GM18505 (cell line): ENCODE measurements at regions not wholly inside any gene's neighbourhood (a gene's known extent, or its start where the extent isn't known, plus 50 kb on each side); places are given as distances from the start of the nearest gene placed in this dataset.
"Not testable (repeated sequence)": the region's sequence is repeated elsewhere in the genome, so short reads cannot be mapped to it uniquely, and the experiment has no call there.

Experiments
- ATAC-seq: cut with Tn5 transposase; IDR thresholded peaks from one replicate; pipeline ENCODE4 v1.9.1; 2021; ENCODE audit not compliant: unreplicated experiment
- POLR2A ChIP-seq: IDR thresholded peaks from 4 replicates; pipeline ENCODE4 v1.6.1; 2011; ENCODE audit warnings: borderline replicate concordance; ENCODE audit not compliant: insufficient read depth, insufficient read length; ENCODE audit errors: extremely low read depth

GRCh38 chr9:25857147-25857546 lies 178.9 kb upstream of the TUSC1 start:
- no peak for TF ChIP-seq POLR2A
- ATAC-seq, result no peak

GRCh38 chr9:25850803-25851202 lies 172.6 kb upstream of the TUSC1 start:
- TF ChIP-seq POLR2A, result no peak
- ATAC-seq, result no peak

GRCh38 chr9:25845867-25846266 lies 167.6 kb upstream of the TUSC1 start:
- TF ChIP-seq POLR2A, result no peak

GRCh38 chr9:25830381-25830780 lies 152.1 kb upstream of the TUSC1 start:
- TF ChIP-seq POLR2A, result no peak
- no peak for ATAC-seq

More at GRCh38 chr9:25845867-25846266, 167.6 kb upstream of the TUSC1 start:
- no peak for ATAC-seq

- ATAC-seq, result no peak
- TF ChIP-seq POLR2A, result no peak
Measured at GRCh38 chr9:25827626-25828025, 149.4 kb upstream of the TUSC1 start.

- TF ChIP-seq POLR2A, result no peak
Measured at GRCh38 chr9:25816439-25816838, 138.2 kb upstream of the TUSC1 start.

GRCh38 chr9:25814023-25814422 lies 135.8 kb upstream of the TUSC1 start:
- no peak for TF ChIP-seq POLR2A
- ATAC-seq, result no peak

More at GRCh38 chr9:25816439-25816838, 138.2 kb upstream of the TUSC1 start:
- no peak for ATAC-seq

GRCh38 chr9:25813478-25813877 lies 135.2 kb upstream of the TUSC1 start:
- ATAC-seq, result no peak
- TF ChIP-seq POLR2A, result no peak

GRCh38 chr9:25808554-25808953 lies 130.3 kb upstream of the TUSC1 start:
- ATAC-seq, result no peak

GRCh38 chr9:25804856-25805255 lies 126.6 kb upstream of the TUSC1 start:
- no peak for TF ChIP-seq POLR2A
- no peak for ATAC-seq

More at GRCh38 chr9:25808554-25808953, 130.3 kb upstream of the TUSC1 start:
- no peak for TF ChIP-seq POLR2A

- ATAC-seq, result not testable (repeated sequence)
Measured at GRCh38 chr9:25801989-25802388, 123.7 kb upstream of the TUSC1 start.

- no peak for TF ChIP-seq POLR2A
- no peak for ATAC-seq
Measured at GRCh38 chr9:25773805-25774204, 95.6 kb upstream of the TUSC1 start.

GRCh38 chr9:25755951-25756350 lies 77.7 kb upstream of the TUSC1 start:
- TF ChIP-seq POLR2A, result no peak
- no peak for ATAC-seq

GRCh38 chr9:25752398-25752797 lies 74.2 kb upstream of the TUSC1 start:
- no peak for TF ChIP-seq POLR2A
- ATAC-seq, result no peak

GRCh38 chr9:25742256-25742655 lies 64.0 kb upstream of the TUSC1 start:
- ATAC-seq, result no peak

More at GRCh38 chr9:25742256-25742655, 64.0 kb upstream of the TUSC1 start:
- TF ChIP-seq POLR2A, result no peak
